Hematopoietic multipotent progenitor cell treated with erythropoietin and hydrocortisone succinate and interleukin-3 and kit ligand, for 15 days (in vitro differentiated cells): ENCODE measurements at regions not wholly inside any gene's neighbourhood (a gene's known extent, or its start where the extent isn't known, plus 50 kb on each side); places are given as distances from the start of the nearest gene placed in this dataset.

ENCODE experiments used
- DNase-seq: peaks from one replicate; pipeline ENCODE4 v3.0.0-alpha.2; 2015; ENCODE audit warnings: low spot score

GRCh38 chr20:52261792-52262191 lies 70.2 kb upstream of the ZFP64 start:
- no peak for DNase-seq

- DNase-seq, result no peak
Observed at GRCh38 chr20:52259295-52259694, 67.7 kb upstream of the ZFP64 start.

- DNase-seq, result no peak
Observed at GRCh38 chr20:52256454-52256853, 64.9 kb upstream of the ZFP64 start.

- DNase-seq, result no peak
Observed at GRCh38 chr20:52252664-52253063, 61.1 kb upstream of the ZFP64 start.

GRCh38 chr20:52251827-52252226 lies 60.2 kb upstream of the ZFP64 start:
- DNase-seq, result no peak

GRCh38 chr20:52251136-52251700 lies 59.6 kb upstream of the ZFP64 start:
- no peak for DNase-seq

GRCh38 chr20:52247548-52247947 lies 56.0 kb upstream of the ZFP64 start:
- DNase-seq, result no peak

GRCh38 chr20:52246366-52246765 lies 54.8 kb upstream of the ZFP64 start:
- no peak for DNase-seq

GRCh38 chr20:52244702-52245101 lies 53.1 kb upstream of the ZFP64 start:
- DNase-seq, result no peak

- DNase-seq, result peak; percentile 55
Observed at GRCh38 chr20:52242237-52243230, 51.0 kb upstream of the ZFP64 start.
